ENCODE measurements at regions not wholly inside any gene's neighbourhood (a gene's known extent, or its start where the extent isn't known, plus 50 kb on each side); places are given as distances from the start of the nearest gene placed in this dataset.

DNA sequence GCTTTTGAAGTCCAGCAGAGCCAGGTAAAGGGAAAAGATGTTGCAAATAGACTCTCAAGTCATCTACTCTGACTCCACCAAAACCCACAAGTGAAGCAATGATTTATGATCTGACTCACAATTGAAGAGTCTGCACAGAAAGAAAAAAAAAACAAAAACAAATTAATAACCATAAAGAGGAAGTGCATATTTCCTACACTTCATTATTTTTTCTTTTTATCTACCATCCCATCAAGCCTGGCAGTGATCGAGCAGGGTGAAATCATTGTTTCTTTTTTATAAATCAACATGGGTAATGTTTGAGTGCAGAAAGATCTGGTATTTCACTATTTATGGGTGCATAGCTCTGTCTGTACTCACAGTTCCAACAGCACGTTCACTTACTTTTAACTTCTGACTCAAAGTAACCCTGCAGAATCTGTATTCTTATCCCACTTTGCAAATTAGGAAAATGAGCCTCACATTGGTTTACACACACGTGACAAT lies 829.0 kb downstream of the TNS3 start:
- TF ChIP-seq, protein P1, sequence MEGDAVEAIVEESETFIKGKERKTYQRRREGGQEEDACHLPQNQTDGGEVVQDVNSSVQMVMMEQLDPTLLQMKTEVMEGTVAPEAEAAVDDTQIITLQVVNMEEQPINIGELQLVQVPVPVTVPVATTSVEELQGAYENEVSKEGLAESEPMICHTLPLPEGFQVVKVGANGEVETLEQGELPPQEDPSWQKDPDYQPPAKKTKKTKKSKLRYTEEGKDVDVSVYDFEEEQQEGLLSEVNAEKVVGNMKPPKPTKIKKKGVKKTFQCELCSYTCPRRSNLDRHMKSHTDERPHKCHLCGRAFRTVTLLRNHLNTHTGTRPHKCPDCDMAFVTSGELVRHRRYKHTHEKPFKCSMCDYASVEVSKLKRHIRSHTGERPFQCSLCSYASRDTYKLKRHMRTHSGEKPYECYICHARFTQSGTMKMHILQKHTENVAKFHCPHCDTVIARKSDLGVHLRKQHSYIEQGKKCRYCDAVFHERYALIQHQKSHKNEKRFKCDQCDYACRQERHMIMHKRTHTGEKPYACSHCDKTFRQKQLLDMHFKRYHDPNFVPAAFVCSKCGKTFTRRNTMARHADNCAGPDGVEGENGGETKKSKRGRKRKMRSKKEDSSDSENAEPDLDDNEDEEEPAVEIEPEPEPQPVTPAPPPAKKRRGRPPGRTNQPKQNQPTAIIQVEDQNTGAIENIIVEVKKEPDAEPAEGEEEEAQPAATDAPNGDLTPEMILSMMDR (IDR thresholded peaks at IDR 0.05 in 2 of 3, conservative IDR thresholded peaks at IDR 0.05 in 1 of 3; ENCODE audit: borderline replicate concordance in 1 of 3, insufficient read depth in 1 of 3, low read depth in 2 of 3, low read length in 2 of 3), result no peak
- TF ChIP-seq ZNF274 (IDR thresholded peaks at IDR 0.05; ENCODE audit: low read depth, low read length), result no peak
- TF ChIP-seq, protein P2, sequence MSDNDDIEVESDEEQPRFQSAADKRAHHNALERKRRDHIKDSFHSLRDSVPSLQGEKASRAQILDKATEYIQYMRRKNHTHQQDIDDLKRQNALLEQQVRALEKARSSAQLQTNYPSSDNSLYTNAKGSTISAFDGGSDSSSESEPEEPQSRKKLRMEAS (IDR thresholded peaks at IDR 0.05), result no peak
- TF ChIP-seq POLR2A (IDR thresholded peaks at IDR 0.05; ENCODE audit: borderline replicate concordance, extremely low read depth, insufficient read depth, insufficient read length), result no peak
